HL-60 (cell line): ENCODE measurements at regions not wholly inside any gene's neighbourhood (a gene's known extent, or its start where the extent isn't known, plus 50 kb on each side); places are given as distances from the start of the nearest gene placed in this dataset.

Experiments used
- DNase-seq, 2 experiments: peaks; one replicate each; pipeline ENCODE4 v3.0.0-alpha.2; 2010 to 2020; ENCODE audit warnings: low read depth in 1 of 2, low spot score in 1 of 2
- H3K27ac ChIP-seq: fragments of 250-450 bp; sonication (Bioruptor Pico); replicated peaks from 2 replicates; pipeline ENCODE4 v1.5.1; 2020; ENCODE audit warnings: mild to moderate bottlenecking, moderate library complexity
- H3K27me3 ChIP-seq: fragments of 250-450 bp; sonication (Bioruptor Pico); 2 replicates; pipeline ENCODE4 v1.5.1; 2021; ENCODE audit warnings: mild to moderate bottlenecking, moderate library complexity; ENCODE audit not compliant: insufficient read depth, poor library complexity, severe bottlenecking
- H3K4me3 ChIP-seq: replicated peaks from 2 replicates; pipeline ENCODE4 v1.5.1; 2011; ENCODE audit warnings: mild to moderate bottlenecking, control low read depth, low read length; ENCODE audit not compliant: insufficient read depth
- GABPA ChIP-seq: IDR thresholded peaks from 2 replicates; pipeline ENCODE4 v1.6.1; 2012; ENCODE audit warnings: low read depth
- POLR2AphosphoS5 ChIP-seq: IDR thresholded peaks from 2 replicates; pipeline ENCODE4 v1.6.1; 2012; ENCODE audit warnings: low read depth
- SPI1 ChIP-seq: IDR thresholded peaks from 2 replicates; pipeline ENCODE4 v1.6.1; 2012; ENCODE audit warnings: low read depth, mild to moderate bottlenecking, borderline replicate concordance
- TF ChIP-seq, protein P1 (sequence below): IDR thresholded peaks from 2 replicates; pipeline ENCODE4 v1.6.1; 2012; ENCODE audit warnings: low read depth; ENCODE audit not compliant: insufficient replicate concordance
- TF ChIP-seq, protein P2 (sequence below): IDR thresholded peaks from one replicate; pipeline ENCODE4 v1.5.1; 2011; ENCODE audit warnings: low read length, control low read depth, inconsistent platforms; ENCODE audit not compliant: insufficient read depth

DNA sequence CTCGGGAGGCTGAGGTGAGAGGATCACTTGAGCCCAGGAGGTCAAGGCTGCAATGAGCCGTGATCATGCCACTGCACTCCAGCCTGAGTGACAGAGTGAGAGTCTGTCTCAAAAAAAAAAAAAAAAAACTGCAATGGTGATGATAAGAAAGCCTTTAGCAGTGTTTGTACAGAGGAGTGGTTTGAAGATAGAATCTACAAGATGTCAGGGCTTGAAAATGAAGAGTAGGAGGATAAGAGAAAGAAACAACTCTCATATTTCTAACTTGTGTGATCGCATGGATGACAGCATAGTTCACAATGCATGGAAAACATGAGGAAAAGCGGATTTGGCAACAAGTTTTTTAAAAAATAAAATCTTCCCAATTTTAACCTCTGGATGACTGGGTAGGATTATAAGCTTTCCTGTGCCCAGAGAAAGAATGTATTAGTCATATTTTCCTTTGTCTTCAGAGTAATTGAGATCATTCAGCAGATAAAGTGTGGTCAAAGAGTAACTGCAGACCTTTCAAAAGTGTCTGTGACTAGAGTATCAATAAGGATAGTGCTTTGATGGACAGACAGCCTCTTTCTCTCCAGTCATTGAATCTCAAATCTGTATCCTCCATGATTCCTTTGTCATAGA is 328.1 kb downstream of the CASP12 start:
- DNase-seq: no peak
- Histone ChIP-seq H3K4me3 (no peak overlapping the region), H3K27ac (no peak overlapping the region), H3K27me3 (no peaks in the 10 kb centered on the region)
- TF ChIP-seq, protein P1, sequence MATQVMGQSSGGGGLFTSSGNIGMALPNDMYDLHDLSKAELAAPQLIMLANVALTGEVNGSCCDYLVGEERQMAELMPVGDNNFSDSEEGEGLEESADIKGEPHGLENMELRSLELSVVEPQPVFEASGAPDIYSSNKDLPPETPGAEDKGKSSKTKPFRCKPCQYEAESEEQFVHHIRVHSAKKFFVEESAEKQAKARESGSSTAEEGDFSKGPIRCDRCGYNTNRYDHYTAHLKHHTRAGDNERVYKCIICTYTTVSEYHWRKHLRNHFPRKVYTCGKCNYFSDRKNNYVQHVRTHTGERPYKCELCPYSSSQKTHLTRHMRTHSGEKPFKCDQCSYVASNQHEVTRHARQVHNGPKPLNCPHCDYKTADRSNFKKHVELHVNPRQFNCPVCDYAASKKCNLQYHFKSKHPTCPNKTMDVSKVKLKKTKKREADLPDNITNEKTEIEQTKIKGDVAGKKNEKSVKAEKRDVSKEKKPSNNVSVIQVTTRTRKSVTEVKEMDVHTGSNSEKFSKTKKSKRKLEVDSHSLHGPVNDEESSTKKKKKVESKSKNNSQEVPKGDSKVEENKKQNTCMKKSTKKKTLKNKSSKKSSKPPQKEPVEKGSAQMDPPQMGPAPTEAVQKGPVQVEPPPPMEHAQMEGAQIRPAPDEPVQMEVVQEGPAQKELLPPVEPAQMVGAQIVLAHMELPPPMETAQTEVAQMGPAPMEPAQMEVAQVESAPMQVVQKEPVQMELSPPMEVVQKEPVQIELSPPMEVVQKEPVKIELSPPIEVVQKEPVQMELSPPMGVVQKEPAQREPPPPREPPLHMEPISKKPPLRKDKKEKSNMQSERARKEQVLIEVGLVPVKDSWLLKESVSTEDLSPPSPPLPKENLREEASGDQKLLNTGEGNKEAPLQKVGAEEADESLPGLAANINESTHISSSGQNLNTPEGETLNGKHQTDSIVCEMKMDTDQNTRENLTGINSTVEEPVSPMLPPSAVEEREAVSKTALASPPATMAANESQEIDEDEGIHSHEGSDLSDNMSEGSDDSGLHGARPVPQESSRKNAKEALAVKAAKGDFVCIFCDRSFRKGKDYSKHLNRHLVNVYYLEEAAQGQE: no peak
- TF ChIP-seq POLR2AphosphoS5 (no peak), SPI1 (no peak), GABPA (no peak)
- TF ChIP-seq, protein P2, sequence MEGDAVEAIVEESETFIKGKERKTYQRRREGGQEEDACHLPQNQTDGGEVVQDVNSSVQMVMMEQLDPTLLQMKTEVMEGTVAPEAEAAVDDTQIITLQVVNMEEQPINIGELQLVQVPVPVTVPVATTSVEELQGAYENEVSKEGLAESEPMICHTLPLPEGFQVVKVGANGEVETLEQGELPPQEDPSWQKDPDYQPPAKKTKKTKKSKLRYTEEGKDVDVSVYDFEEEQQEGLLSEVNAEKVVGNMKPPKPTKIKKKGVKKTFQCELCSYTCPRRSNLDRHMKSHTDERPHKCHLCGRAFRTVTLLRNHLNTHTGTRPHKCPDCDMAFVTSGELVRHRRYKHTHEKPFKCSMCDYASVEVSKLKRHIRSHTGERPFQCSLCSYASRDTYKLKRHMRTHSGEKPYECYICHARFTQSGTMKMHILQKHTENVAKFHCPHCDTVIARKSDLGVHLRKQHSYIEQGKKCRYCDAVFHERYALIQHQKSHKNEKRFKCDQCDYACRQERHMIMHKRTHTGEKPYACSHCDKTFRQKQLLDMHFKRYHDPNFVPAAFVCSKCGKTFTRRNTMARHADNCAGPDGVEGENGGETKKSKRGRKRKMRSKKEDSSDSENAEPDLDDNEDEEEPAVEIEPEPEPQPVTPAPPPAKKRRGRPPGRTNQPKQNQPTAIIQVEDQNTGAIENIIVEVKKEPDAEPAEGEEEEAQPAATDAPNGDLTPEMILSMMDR: no peak

DNA sequence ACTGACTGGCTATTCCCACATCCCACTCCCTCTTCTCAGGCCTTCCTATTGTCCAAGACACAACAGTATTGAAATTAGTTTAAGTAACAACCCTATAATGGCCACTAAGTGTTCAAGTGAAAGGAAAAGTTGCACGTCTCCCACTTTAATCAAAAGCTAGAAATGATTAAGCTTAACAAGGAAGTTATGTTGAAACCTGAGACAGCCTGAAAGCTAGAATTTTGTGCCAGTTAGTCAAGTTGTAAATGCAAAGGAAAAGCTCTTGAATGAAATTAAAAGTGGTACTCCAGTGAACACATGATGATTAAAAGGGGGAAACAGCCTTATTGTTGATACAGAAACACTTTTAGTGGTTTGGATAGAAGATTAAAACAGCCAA is 332.7 kb downstream of the CASP12 start:
- no peak overlapping the region for H3K27ac ChIP-seq
- H3K27me3 ChIP-seq: no peaks in the 10 kb centered on the region
- no peak for DNase-seq
- H3K4me3 ChIP-seq: no peak overlapping the region
- TF ChIP-seq POLR2AphosphoS5: no peak

DNA sequence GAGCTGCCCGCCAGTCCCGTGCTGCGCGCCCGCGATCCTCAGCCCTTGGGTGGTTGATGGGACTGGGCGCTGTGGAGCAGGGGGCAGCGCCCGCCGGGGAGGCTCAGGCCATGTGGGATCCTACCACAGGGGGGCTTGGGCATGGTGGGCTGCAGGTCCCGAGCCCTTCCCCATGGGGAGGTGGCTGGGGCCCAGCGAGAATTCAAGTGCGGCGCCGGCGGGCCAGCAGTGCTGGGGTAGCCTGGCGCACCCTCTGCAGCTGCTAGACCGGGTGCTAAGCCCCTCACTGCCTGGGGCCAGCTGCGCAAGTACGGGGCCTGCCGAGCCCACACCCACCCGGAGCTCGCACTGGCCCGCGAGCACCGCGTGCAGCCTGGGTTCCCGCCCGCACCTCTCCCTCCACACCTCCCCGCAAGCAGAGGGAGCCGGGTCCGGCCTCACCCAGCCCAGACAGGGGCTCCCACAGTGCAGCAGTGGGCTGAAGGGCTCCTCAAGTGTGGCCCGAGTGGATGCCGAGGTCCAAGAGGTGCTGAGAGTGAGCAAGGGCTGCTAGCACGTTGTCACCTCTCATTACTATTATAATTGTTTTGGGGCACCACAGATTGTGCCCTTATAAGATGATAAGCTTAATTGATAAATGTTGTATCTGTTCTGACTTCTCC is 333.2 kb downstream of the CASP12 start:
- TF ChIP-seq GABPA: no peak
- TF ChIP-seq, protein P2: no peak
- TF ChIP-seq, protein P1: no peak
- no peak for TF ChIP-seq SPI1
- no peak for TF ChIP-seq POLR2AphosphoS5
- Histone ChIP-seq H3K27ac (no peak overlapping the region), H3K4me3 (no peak overlapping the region), H3K27me3 (no peaks in the 10 kb centered on the region)
- no peak for DNase-seq

DNA sequence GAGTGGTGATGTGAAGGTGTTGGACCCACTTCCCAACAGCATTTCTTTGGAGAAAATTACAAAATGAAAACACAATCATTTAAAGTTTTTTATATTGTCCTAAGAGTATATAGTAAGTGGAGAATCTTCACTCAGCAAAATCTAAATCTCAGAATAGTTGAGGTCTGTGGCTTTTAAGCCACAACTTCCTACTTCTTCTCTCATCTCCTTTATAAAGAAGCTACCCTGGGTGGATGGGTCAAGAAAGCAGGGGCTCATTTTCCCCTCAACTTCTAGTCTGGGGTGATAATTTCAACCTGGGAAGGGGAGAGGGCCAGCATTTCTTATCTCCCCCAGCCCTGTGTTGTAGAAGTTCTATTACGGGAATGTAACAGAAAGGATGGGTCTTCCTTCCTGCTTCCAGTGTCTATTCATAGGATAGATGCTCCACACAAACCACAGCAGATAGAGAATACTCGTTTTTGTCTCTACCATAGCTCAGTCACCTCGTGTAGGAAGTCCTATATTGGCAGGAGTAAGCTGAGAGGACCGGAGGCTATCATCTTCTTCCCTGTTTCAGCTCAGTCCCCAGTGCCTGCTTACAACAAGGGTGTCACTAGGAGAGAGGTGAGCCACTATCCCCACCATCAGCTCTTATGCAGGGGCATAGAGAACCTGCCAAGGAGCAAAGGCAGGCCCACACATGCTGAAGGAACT is 341.5 kb downstream of the CASP12 start:
- no peak overlapping the region for H3K4me3 ChIP-seq
- DNase-seq: no peak
- TF ChIP-seq, protein P2: no peak
- TF ChIP-seq GABPA (no peak), SPI1 (no peak), POLR2AphosphoS5 (no peak)
- TF ChIP-seq, protein P1: no peak
- H3K27me3 ChIP-seq: peaks cover 15% of the 10 kb centered on the region
- H3K27ac ChIP-seq: no peak overlapping the region
